Ascending aorta (tissue), 2 donors: ENCODE measurements at regions not wholly inside any gene's neighbourhood (a gene's known extent, or its start where the extent isn't known, plus 50 kb on each side); places are given as distances from the start of the nearest gene placed in this dataset.
A peak's percentile ranks its signal among the peaks of the same experiment; 100 is the strongest.

ENCODE experiments used
- DNase-seq, 2 donors: peaks; one replicate each; pipeline ENCODE4 v3.0.0-alpha.2; 2019; ENCODE audit warnings: low spot score in 2 of 2
- H3K27ac ChIP-seq, 2 donors: fragments of 200-600 bp; sonication (generic); one replicate each; pipeline ENCODE4 v1.5.1; 2016 to 2017; ENCODE audit warnings: mild to moderate bottlenecking in 1 of 2
- H3K27me3 ChIP-seq: fragments of 200-600 bp; sonication (generic); one replicate; pipeline ENCODE4 v1.5.1; 2017
- H3K36me3 ChIP-seq, 2 donors: fragments of 200-600 bp; sonication (generic); one replicate each; pipeline ENCODE4 v1.5.1; 2016
- H3K4me1 ChIP-seq, 2 donors: fragments of 200-600 bp; sonication (generic); one replicate each; pipeline ENCODE4 v1.5.1; 2016 to 2017; ENCODE audit warnings: mild to moderate bottlenecking in 1 of 2
- H3K4me3 ChIP-seq, 2 donors: fragments of 200-600 bp; sonication (generic); one replicate each; pipeline ENCODE4 v1.5.1; 2016 to 2017; ENCODE audit warnings: mild to moderate bottlenecking in 1 of 2
- H3K9me3 ChIP-seq, 2 donors: fragments of 200-600 bp; sonication (generic); one replicate each; pipeline ENCODE4 v1.5.1; 2016
- CTCF ChIP-seq, 3 experiments: fragments of 200-600 bp in 2 of 3; fragments of 450-650 bp in 1 of 3; sonication (generic) in 2 of 3; IDR thresholded peaks; one replicate each; pipeline ENCODE4 v1.5.1; 2016 to 2019; ENCODE audit warnings: antibody characterized with exemption in 3 of 3, mild to moderate bottlenecking in 1 of 3, moderate library complexity in 1 of 3
- intact Hi-C: fragments of 100-400 bp; cut with DNase I; formaldehyde crosslinking; loops from one replicate; pipeline ENCODE4 v1.15.1; 2023

- no peak overlapping the region for H3K27ac ChIP-seq
Measured at GRCh38 chr9:38313421-38313820, 79.1 kb upstream of the ALDH1B1 start.

GRCh38 chr9:38312406-38312805, 80.1 kb upstream of the ALDH1B1 start:
- H3K4me1 ChIP-seq = peaks cover 2 to 26% of the 10 kb centered on the region in 2 donors
- no peak overlapping the region for H3K27ac ChIP-seq
- no peaks in the 10 kb centered on the region for H3K27me3 ChIP-seq
- no peaks in the 10 kb centered on the region for H3K36me3 ChIP-seq
- DNase-seq = no peak
- H3K4me3 ChIP-seq = no peak overlapping the region
- intact Hi-C loops = loop anchor here (5.0 to 10.0 kb wide), 2 partner anchors 62 to 410 kb away; partner anchors contain the start of gene SLC25A51
- no peak for TF ChIP-seq CTCF (IDR thresholded peaks at IDR 0.05)
- H3K9me3 ChIP-seq = no peaks in the 10 kb centered on the region

More at GRCh38 chr9:38313421-38313820, 79.1 kb upstream of the ALDH1B1 start:
- Histone ChIP-seq H3K36me3 (no peaks in the 10 kb centered on the region), H3K4me1 (peaks cover 2 to 26% of the 10 kb centered on the region in 2 donors), H3K4me3 (no peak overlapping the region), H3K9me3 (no peaks in the 10 kb centered on the region), H3K27me3 (no peaks in the 10 kb centered on the region)
- DNase-seq = no peak
- TF ChIP-seq CTCF (IDR thresholded peaks at IDR 0.05) = no peak
- intact Hi-C loops = loop anchor here (5.0 to 10.0 kb wide), 2 partner anchors 61 to 411 kb away; partner anchors contain the start of gene SLC25A51

- peak overlapping the region; percentile 80 for H3K27ac ChIP-seq
- no peak for TF ChIP-seq CTCF (IDR thresholded peaks at IDR 0.05)
- no peaks in the 10 kb centered on the region for H3K27me3 ChIP-seq
- no peaks in the 10 kb centered on the region for H3K36me3 ChIP-seq
- intact Hi-C loops = loop anchor here (5.0 to 10.0 kb wide), 2 partner anchors 63 to 409 kb away; partner anchors contain the start of gene SLC25A51
- no peaks in the 10 kb centered on the region for H3K9me3 ChIP-seq
- H3K4me3 ChIP-seq = peak overlapping the region; percentile 30 to 60
- H3K4me1 ChIP-seq = peaks cover 2 to 26% of the 10 kb centered on the region in 2 donors
- peak in 1 of 2 donors; percentile 73 for DNase-seq
Measured at GRCh38 chr9:38311382-38312270, 80.9 kb upstream of the ALDH1B1 start.

- Histone ChIP-seq H3K4me3 (no peak overlapping the region), H3K4me1 (peaks cover 2 to 26% of the 10 kb centered on the region in 2 donors), H3K36me3 (no peaks in the 10 kb centered on the region), H3K27me3 (no peaks in the 10 kb centered on the region), H3K27ac (no peak overlapping the region), H3K9me3 (no peaks in the 10 kb centered on the region)
- intact Hi-C loops = loop anchor here (5.0 to 10.0 kb wide), 2 partner anchors 65 to 407 kb away; partner anchors contain the start of gene SLC25A51
- TF ChIP-seq CTCF (IDR thresholded peaks at IDR 0.05) = no peak
- no peak for DNase-seq
Measured at GRCh38 chr9:38309324-38310195, 82.9 kb upstream of the ALDH1B1 start.

GRCh38 chr9:38308136-38308535, 84.4 kb upstream of the ALDH1B1 start:
- no peak for DNase-seq
- H3K9me3 ChIP-seq = no peaks in the 10 kb centered on the region
- no peak overlapping the region for H3K27ac ChIP-seq
- no peak overlapping the region for H3K4me3 ChIP-seq
- H3K36me3 ChIP-seq = no peaks in the 10 kb centered on the region
- no peaks in the 10 kb centered on the region for H3K27me3 ChIP-seq
- intact Hi-C loops = no loop called here
- peaks cover 2 to 26% of the 10 kb centered on the region in 2 donors for H3K4me1 ChIP-seq
- TF ChIP-seq CTCF (IDR thresholded peaks at IDR 0.05) = no peak
